ENCODE measurements at regions not wholly inside any gene's neighbourhood (a gene's known extent, or its start where the extent isn't known, plus 50 kb on each side); places are given as distances from the start of the nearest gene placed in this dataset.

DNA sequence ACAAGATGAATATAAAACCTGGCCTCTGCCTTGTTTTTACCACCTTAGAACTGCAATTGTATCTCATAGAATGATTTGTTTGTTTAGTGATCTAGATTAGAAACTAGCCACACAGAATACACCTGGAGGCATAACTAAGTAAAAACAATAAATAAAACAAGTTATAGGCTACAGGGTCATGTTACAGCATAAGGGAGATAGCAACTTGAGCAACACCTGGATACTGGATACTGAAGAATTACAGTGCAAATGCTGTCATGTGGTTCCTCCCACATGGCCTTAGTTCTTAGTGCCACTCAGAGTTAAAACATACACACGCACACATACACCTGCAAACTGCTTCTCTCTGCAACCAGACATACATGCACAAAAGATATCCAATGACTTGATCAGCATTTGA is 563.4 kb upstream of the DPPA4 start:
- no peaks in the 10 kb centered on the region for H3K9me3 ChIP-seq (ENCODE audit: low read length)
- no peaks in the 10 kb centered on the region for H3K9me2 ChIP-seq (ENCODE audit: insufficient read depth, low read length)
- TF ChIP-seq TAF1 (IDR thresholded peaks at IDR 0.05; ENCODE audit: low read depth) = no peak
- no peak for TF ChIP-seq SMC3 (conservative IDR thresholded peaks at IDR 0.05; ENCODE audit: poor library complexity)
- TF ChIP-seq RAD21 (conservative IDR thresholded peaks at IDR 0.05) = no peak
- no peak for TF ChIP-seq MXI1 (conservative IDR thresholded peaks at IDR 0.05; ENCODE audit: poor library complexity, severe bottlenecking)
- no peak overlapping the region for H3K9ac ChIP-seq (ENCODE audit: low read length)
- no peaks in the 10 kb centered on the region for H3K36me3 ChIP-seq (ENCODE audit: insufficient read depth, low read length)
- H3K4me3 ChIP-seq (ENCODE audit: low read length) = no peak overlapping the region
- H3F3A ChIP-seq (ENCODE audit: insufficient read depth, low read length, poor library complexity, severe bottlenecking) = no peaks in the 10 kb centered on the region
- no peaks in the 10 kb centered on the region for H3K79me2 ChIP-seq (replicated peaks; ENCODE audit: insufficient read depth, low read length)
- H4K20me1 ChIP-seq (ENCODE audit: insufficient read depth) = no peaks in the 10 kb centered on the region
- no peak overlapping the region for H2AFZ ChIP-seq (ENCODE audit: low read depth, low read length)
- no peaks in the 10 kb centered on the region for H3K27me3 ChIP-seq (ENCODE audit: insufficient read depth, low read depth, low read length)
- H3K27ac ChIP-seq (ENCODE audit: low read length) = no peak overlapping the region
- no peak overlapping the region for H3K4me2 ChIP-seq (ENCODE audit: low read length)

- no peaks in the 10 kb centered on the region for H3F3A ChIP-seq (ENCODE audit: insufficient read depth, low read length, poor library complexity, severe bottlenecking)
- no peak for TF ChIP-seq MXI1 (conservative IDR thresholded peaks at IDR 0.05; ENCODE audit: poor library complexity, severe bottlenecking)
- TF ChIP-seq TAF1 (IDR thresholded peaks at IDR 0.05; ENCODE audit: low read depth) = no peak
- no peak for TF ChIP-seq EZH2 (IDR thresholded peaks at IDR 0.05; ENCODE audit: borderline replicate concordance, insufficient read depth, low read length, poor library complexity, severe bottlenecking)
- H3K79me2 ChIP-seq (replicated peaks; ENCODE audit: insufficient read depth, low read length) = no peaks in the 10 kb centered on the region
- H3K9ac ChIP-seq (ENCODE audit: low read length) = no peak overlapping the region
- no peaks in the 10 kb centered on the region for H3K9me2 ChIP-seq (ENCODE audit: insufficient read depth, low read length)
- no peak overlapping the region for H2AFZ ChIP-seq (ENCODE audit: low read depth, low read length)
- no peak overlapping the region for H3K27ac ChIP-seq (ENCODE audit: low read length)
- H3K27me3 ChIP-seq (ENCODE audit: insufficient read depth, low read depth, low read length) = no peaks in the 10 kb centered on the region
- no peaks in the 10 kb centered on the region for H3K9me3 ChIP-seq (ENCODE audit: low read length)
- H4K20me1 ChIP-seq (ENCODE audit: insufficient read depth) = no peaks in the 10 kb centered on the region
- no peak overlapping the region for H3K4me2 ChIP-seq (ENCODE audit: low read length)
- no peaks in the 10 kb centered on the region for H3K36me3 ChIP-seq (ENCODE audit: insufficient read depth, low read length)
- H3K4me3 ChIP-seq (ENCODE audit: low read length) = no peak overlapping the region
Measured at GRCh38 chr3:109902549-109902948, 565.2 kb upstream of the DPPA4 start.

GRCh38 chr3:109903100-109903499 is 565.8 kb upstream of the DPPA4 start:
- TF ChIP-seq TAF1 (IDR thresholded peaks at IDR 0.05; ENCODE audit: low read depth) (no peak), SMC3 (conservative IDR thresholded peaks at IDR 0.05; ENCODE audit: poor library complexity) (peak; percentile 29), POLR2AphosphoS5 (IDR thresholded peaks at IDR 0.05) (peak; percentile 68), EP300 (conservative IDR thresholded peaks at IDR 0.05; ENCODE audit: poor library complexity, severe bottlenecking) (no peak), CTCF (IDR thresholded peaks at IDR 0.05; ENCODE audit: poor library complexity, severe bottlenecking) (peak; percentile 50), MXI1 (conservative IDR thresholded peaks at IDR 0.05; ENCODE audit: poor library complexity, severe bottlenecking) (no peak)
- H2AFZ ChIP-seq (ENCODE audit: low read depth, low read length) = no peak overlapping the region
- H3K4me3 ChIP-seq (ENCODE audit: low read length) = no peak overlapping the region
- no peak overlapping the region for H3K27ac ChIP-seq (ENCODE audit: low read length)
- no peaks in the 10 kb centered on the region for H4K20me1 ChIP-seq (ENCODE audit: insufficient read depth)
- H3K9me3 ChIP-seq (ENCODE audit: low read length) = no peaks in the 10 kb centered on the region
- no peaks in the 10 kb centered on the region for H3K79me2 ChIP-seq (replicated peaks; ENCODE audit: insufficient read depth, low read length)
- H3K9ac ChIP-seq (ENCODE audit: low read length) = no peak overlapping the region
- no peaks in the 10 kb centered on the region for H3K9me2 ChIP-seq (ENCODE audit: insufficient read depth, low read length)
- H3K4me2 ChIP-seq (ENCODE audit: low read length) = no peak overlapping the region
- H3F3A ChIP-seq (ENCODE audit: insufficient read depth, low read length, poor library complexity, severe bottlenecking) = no peaks in the 10 kb centered on the region
- no peaks in the 10 kb centered on the region for H3K27me3 ChIP-seq (ENCODE audit: insufficient read depth, low read depth, low read length)
- H3K36me3 ChIP-seq (ENCODE audit: insufficient read depth, low read length) = no peaks in the 10 kb centered on the region

GRCh38 chr3:109910772-109911171 is 573.4 kb upstream of the DPPA4 start:
- H3K9me3 ChIP-seq (ENCODE audit: low read length) = peaks cover 4% of the 10 kb centered on the region
- no peak overlapping the region for H3K9ac ChIP-seq (ENCODE audit: low read length)
- H2AFZ ChIP-seq (ENCODE audit: low read depth, low read length) = no peak overlapping the region
- no peaks in the 10 kb centered on the region for H3K36me3 ChIP-seq (ENCODE audit: insufficient read depth, low read length)
- H3K4me3 ChIP-seq (ENCODE audit: low read length) = no peak overlapping the region
- H3K27ac ChIP-seq (ENCODE audit: low read length) = no peak overlapping the region
- H3K4me2 ChIP-seq (ENCODE audit: low read length) = no peak overlapping the region
- TF ChIP-seq POLR2AphosphoS5 (IDR thresholded peaks at IDR 0.05) = no peak
- TF ChIP-seq TAF1 (IDR thresholded peaks at IDR 0.05; ENCODE audit: low read depth) = no peak
- TF ChIP-seq CTCF (IDR thresholded peaks at IDR 0.05; ENCODE audit: poor library complexity, severe bottlenecking) = no peak
- no peak for TF ChIP-seq RAD21 (conservative IDR thresholded peaks at IDR 0.05)
- TF ChIP-seq EP300 (conservative IDR thresholded peaks at IDR 0.05; ENCODE audit: poor library complexity, severe bottlenecking) = no peak
- TF ChIP-seq EZH2 (IDR thresholded peaks at IDR 0.05; ENCODE audit: borderline replicate concordance, insufficient read depth, low read length, poor library complexity, severe bottlenecking) = no peak
- no peak for TF ChIP-seq SMC3 (conservative IDR thresholded peaks at IDR 0.05; ENCODE audit: poor library complexity)
- TF ChIP-seq MXI1 (conservative IDR thresholded peaks at IDR 0.05; ENCODE audit: poor library complexity, severe bottlenecking) = no peak
- TF ChIP-seq, protein P1, sequence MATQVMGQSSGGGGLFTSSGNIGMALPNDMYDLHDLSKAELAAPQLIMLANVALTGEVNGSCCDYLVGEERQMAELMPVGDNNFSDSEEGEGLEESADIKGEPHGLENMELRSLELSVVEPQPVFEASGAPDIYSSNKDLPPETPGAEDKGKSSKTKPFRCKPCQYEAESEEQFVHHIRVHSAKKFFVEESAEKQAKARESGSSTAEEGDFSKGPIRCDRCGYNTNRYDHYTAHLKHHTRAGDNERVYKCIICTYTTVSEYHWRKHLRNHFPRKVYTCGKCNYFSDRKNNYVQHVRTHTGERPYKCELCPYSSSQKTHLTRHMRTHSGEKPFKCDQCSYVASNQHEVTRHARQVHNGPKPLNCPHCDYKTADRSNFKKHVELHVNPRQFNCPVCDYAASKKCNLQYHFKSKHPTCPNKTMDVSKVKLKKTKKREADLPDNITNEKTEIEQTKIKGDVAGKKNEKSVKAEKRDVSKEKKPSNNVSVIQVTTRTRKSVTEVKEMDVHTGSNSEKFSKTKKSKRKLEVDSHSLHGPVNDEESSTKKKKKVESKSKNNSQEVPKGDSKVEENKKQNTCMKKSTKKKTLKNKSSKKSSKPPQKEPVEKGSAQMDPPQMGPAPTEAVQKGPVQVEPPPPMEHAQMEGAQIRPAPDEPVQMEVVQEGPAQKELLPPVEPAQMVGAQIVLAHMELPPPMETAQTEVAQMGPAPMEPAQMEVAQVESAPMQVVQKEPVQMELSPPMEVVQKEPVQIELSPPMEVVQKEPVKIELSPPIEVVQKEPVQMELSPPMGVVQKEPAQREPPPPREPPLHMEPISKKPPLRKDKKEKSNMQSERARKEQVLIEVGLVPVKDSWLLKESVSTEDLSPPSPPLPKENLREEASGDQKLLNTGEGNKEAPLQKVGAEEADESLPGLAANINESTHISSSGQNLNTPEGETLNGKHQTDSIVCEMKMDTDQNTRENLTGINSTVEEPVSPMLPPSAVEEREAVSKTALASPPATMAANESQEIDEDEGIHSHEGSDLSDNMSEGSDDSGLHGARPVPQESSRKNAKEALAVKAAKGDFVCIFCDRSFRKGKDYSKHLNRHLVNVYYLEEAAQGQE (IDR thresholded peaks at IDR 0.05; ENCODE audit: borderline replicate concordance) = no peak
- no peaks in the 10 kb centered on the region for H3F3A ChIP-seq (ENCODE audit: insufficient read depth, low read length, poor library complexity, severe bottlenecking)
- H4K20me1 ChIP-seq (ENCODE audit: insufficient read depth) = no peaks in the 10 kb centered on the region
- no peaks in the 10 kb centered on the region for H3K27me3 ChIP-seq (ENCODE audit: insufficient read depth, low read depth, low read length)
- no peaks in the 10 kb centered on the region for H3K9me2 ChIP-seq (ENCODE audit: insufficient read depth, low read length)
- no peaks in the 10 kb centered on the region for H3K79me2 ChIP-seq (replicated peaks; ENCODE audit: insufficient read depth, low read length)
